IPS-18a (cell line): ENCODE measurements at regions not wholly inside any gene's neighbourhood (a gene's known extent, or its start where the extent isn't known, plus 50 kb on each side); places are given as distances from the start of the nearest gene placed in this dataset.

Experiments
- H3K27ac ChIP-seq: one replicate; pipeline ENCODE4 v1.5.1; 2013; ENCODE audit warnings: low read length
- H3K27me3 ChIP-seq: one replicate; pipeline ENCODE4 v1.6.1; 2013; ENCODE audit warnings: mild to moderate bottlenecking, low read length; ENCODE audit not compliant: control insufficient read depth, insufficient read depth
- H3K36me3 ChIP-seq: one replicate; pipeline ENCODE4 v1.6.1; 2013; ENCODE audit warnings: low read depth, low read length; ENCODE audit not compliant: control insufficient read depth
- H3K4me1 ChIP-seq: one replicate; pipeline ENCODE4 v1.6.1; 2013; ENCODE audit warnings: low read depth, low read length; ENCODE audit not compliant: control insufficient read depth
- H3K4me3 ChIP-seq: one replicate; pipeline ENCODE4 v1.5.1; 2013; ENCODE audit warnings: low read length
- H3K9ac ChIP-seq: one replicate; pipeline ENCODE4 v1.6.1; 2013; ENCODE audit warnings: mild to moderate bottlenecking, low read length, moderate library complexity
- H3K9me3 ChIP-seq: one replicate; pipeline ENCODE4 v1.6.1; 2013; ENCODE audit warnings: low read depth, low read length; ENCODE audit not compliant: control insufficient read depth

DNA sequence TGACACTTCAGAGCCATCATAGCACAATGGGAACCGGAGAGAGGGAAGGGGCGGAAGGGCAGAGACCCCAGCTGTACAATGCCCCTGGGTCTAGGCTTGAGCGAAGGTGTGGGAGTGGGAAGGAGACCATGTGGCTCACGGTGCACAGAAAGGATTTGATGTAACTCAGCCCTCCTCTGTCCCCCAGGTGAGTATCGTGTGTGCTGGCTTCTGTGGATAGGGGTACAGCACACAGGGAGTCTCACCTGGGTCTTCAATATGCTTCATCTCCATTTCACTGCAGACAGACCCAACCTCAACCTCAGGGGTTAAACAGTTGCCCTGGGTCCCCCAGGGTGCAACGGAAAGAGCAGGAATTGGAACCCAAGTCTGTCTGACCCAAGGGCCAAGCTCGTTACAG lies 122.2 kb downstream of the CDH26 start:
- Histone ChIP-seq H3K9ac (no peak overlapping the region), H3K27ac (no peak overlapping the region), H3K4me3 (no peak overlapping the region), H3K9me3 (no peaks in the 10 kb centered on the region), H3K36me3 (no peaks in the 10 kb centered on the region), H3K4me1 (no peaks in the 10 kb centered on the region), H3K27me3 (no peaks in the 10 kb centered on the region)

DNA sequence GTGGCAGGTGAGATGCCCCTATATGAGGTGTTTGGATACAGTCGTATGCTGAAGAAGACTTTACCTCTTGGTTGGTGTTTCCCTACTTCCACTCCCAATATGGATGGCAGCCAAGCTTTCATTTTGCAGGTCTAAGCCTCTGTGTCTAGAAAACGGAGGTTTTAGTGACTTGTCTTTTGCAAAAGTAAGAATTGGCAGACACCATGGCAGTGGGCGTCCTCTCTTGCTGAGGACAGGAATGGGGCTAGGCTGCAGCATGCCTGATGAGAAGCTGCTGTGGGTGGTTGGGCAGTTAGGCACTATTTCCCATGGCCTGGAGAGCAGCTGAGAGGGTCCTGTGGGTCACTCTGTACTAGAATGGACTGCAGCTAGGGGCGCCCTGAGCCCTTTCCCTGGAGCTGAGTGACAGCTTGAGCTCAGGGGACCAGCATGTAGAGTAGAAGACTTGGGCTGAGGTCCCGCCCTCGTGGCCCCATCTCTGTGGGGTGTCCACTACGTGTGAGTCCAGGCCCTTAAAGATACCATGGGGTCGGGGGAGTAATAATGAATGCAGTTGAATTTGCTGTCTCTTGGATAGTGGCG lies 127.4 kb downstream of the CDH26 start:
- H3K27ac ChIP-seq = no peak overlapping the region
- H3K9me3 ChIP-seq = no peaks in the 10 kb centered on the region
- H3K27me3 ChIP-seq = peaks cover 4% of the 10 kb centered on the region
- H3K36me3 ChIP-seq = no peaks in the 10 kb centered on the region
- no peaks in the 10 kb centered on the region for H3K4me1 ChIP-seq
- H3K4me3 ChIP-seq = no peak overlapping the region
- no peak overlapping the region for H3K9ac ChIP-seq

DNA sequence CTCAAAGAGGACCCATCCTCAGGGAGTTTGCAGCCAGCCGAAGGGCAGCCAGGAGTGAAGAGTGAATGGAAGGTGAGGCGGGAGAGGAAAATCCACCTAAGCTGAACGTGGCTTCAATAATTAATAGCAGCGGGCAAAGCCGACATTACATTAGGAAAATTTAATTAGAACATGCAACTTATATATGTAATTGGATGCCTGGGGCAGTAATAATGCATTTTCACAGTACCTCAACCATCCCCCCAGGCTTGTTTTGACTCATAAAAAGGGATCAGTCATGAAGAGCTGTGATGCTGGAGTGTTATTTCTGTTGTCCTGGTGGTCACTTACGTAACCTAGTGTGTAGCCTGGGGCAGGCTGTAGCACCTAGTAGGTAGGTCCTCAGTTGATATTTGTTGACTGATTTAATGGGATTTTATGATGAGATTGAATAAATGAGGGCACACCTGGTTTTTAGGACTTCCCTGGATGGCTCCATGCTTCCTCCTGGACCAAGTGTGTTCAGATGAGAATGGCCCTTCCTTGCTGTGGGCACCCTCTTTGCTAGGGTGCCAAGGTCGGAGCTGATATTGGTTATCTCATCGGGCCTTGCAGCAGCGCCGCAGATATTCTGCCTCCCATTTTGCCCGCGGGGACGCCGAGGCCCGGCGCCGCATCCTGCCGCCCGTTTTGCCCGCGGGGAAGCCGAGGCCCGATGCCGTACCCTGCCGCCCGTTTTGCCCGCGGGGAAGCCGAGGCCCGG lies 128.8 kb downstream of the CDH26 start:
- no peaks in the 10 kb centered on the region for H3K4me1 ChIP-seq
- no peak overlapping the region for H3K27ac ChIP-seq
- no peaks in the 10 kb centered on the region for H3K9me3 ChIP-seq
- H3K27me3 ChIP-seq = peaks cover 6% of the 10 kb centered on the region
- no peak overlapping the region for H3K4me3 ChIP-seq
- H3K36me3 ChIP-seq = no peaks in the 10 kb centered on the region
- no peak overlapping the region for H3K9ac ChIP-seq

DNA sequence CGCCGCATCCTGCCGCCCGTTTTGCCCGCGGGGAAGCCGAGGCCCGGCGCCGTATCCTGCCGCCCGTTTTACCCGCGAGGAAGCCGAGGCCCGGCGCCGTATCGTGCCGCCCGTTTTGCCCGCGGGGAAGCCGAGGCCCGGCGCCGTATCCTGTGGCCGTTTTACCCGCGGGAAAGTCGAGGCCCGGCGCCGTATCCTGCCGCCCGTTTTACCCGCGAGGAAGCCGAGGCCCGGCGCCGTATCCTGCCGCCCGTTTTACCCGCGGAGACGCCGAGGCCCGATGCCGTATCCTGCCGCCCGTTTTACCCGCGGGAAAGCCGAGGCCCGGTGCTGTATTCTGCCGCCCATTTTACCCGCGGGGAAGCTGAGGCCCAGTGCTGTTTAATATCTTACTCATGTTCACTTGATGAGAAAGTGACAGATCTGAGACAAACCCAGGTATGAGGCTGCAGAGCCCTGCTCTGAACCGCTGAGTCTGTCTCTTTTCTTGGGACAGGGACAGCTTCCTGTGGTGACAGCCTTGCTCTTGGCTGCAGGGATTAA lies 129.4 kb downstream of the CDH26 start:
- Histone ChIP-seq H3K4me1 (no peaks in the 10 kb centered on the region), H3K27ac (no peak overlapping the region), H3K4me3 (no peak overlapping the region), H3K9me3 (no peaks in the 10 kb centered on the region), H3K9ac (no peak overlapping the region), H3K27me3 (peaks cover 6% of the 10 kb centered on the region), H3K36me3 (no peaks in the 10 kb centered on the region)

DNA sequence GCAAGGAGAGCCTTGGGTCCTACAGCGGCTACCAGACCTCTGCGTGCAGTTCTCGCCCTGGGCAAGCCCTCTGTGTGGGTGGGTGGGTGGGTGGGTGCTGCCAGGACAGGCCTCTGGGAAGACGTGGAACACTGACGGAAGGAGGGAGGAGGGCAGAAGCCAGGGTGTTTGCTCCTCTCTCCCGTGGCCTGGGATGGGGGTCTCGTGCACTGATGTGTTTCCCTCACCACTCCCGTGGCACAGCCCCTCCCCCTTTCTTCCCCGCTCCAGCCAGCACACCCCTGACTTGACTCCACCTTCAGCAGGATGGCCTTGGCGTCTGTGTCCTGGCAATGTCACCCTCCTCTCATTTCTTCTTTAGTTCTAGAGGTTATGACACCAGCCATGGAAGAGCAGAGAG lies 130.0 kb downstream of the CDH26 start:
- H3K4me3 ChIP-seq = no peak overlapping the region
- H3K27ac ChIP-seq = no peak overlapping the region
- H3K9me3 ChIP-seq = no peaks in the 10 kb centered on the region
- peaks cover 6% of the 10 kb centered on the region for H3K27me3 ChIP-seq
- H3K36me3 ChIP-seq = no peaks in the 10 kb centered on the region
- no peak overlapping the region for H3K9ac ChIP-seq
- H3K4me1 ChIP-seq = no peaks in the 10 kb centered on the region

DNA sequence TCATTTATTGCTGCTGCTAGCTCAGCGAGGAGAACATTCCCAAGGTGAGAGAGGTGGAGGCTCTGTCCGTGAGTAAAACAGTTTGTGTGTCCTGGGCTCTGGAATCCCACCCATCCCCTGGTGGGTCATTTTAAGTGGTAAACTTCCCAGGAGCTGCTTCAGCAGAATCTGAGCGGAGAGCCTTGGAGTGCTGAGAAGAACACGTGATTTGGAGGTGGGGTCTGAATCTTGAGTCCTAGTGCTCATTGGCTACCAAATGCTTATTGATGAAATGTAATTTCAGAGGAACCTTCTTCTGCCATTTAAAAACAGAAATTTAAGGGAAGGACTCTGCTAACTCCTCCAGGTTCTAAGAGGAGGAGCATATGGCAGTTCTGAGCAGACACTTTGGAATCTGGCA lies 132.4 kb downstream of the CDH26 start:
- H3K36me3 ChIP-seq = no peaks in the 10 kb centered on the region
- H3K4me3 ChIP-seq = no peak overlapping the region
- H3K27me3 ChIP-seq = peaks cover 6% of the 10 kb centered on the region
- H3K9me3 ChIP-seq = no peaks in the 10 kb centered on the region
- no peaks in the 10 kb centered on the region for H3K4me1 ChIP-seq
- no peak overlapping the region for H3K9ac ChIP-seq
- H3K27ac ChIP-seq = no peak overlapping the region

DNA sequence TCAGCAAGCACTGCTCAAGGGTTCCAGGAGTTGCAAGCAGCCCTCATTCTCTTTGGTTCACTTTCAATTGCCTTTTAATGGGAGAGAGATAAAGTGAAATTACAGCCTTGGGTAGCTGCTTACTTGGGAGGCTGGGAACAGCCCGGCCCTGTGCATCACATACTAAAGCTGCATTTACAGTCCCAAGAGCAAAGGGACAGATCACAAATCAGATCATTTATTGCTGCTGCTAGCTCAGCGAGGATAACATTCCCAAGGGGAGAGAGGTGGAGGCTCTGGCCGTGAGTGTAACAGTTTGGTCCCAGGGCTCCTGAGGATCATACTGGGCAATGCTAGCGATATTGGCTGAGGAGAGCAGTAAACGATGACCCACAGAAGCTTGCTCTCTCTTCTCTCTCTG lies 133.1 kb downstream of the CDH26 start:
- Histone ChIP-seq H3K9me3 (no peaks in the 10 kb centered on the region), H3K9ac (no peak overlapping the region), H3K36me3 (no peaks in the 10 kb centered on the region), H3K27ac (no peak overlapping the region), H3K27me3 (peaks cover 6% of the 10 kb centered on the region), H3K4me3 (no peak overlapping the region), H3K4me1 (no peaks in the 10 kb centered on the region)

DNA sequence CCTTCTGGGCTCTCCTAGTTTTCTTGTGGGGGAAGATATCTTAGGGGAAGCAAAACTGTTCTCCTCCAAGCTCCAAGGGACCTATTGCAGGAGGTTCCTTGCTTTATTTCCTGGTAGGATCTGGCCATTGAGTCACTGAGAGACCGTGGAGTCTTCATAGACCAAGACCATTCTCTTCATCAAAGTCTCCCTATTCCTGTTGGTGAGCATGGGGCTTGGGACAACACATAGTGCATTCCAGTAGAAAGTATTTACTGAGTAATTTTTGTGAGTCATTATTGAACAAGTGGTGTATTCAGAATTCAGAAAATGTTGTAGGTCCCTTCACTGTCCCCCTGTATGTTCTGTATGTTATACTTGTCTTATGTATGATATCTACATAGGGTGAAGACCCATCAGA lies 133.6 kb downstream of the CDH26 start:
- Histone ChIP-seq H3K9me3 (no peaks in the 10 kb centered on the region), H3K36me3 (no peaks in the 10 kb centered on the region), H3K9ac (no peak overlapping the region), H3K27ac (no peak overlapping the region), H3K27me3 (peaks cover 6% of the 10 kb centered on the region), H3K4me3 (no peak overlapping the region), H3K4me1 (no peaks in the 10 kb centered on the region)

DNA sequence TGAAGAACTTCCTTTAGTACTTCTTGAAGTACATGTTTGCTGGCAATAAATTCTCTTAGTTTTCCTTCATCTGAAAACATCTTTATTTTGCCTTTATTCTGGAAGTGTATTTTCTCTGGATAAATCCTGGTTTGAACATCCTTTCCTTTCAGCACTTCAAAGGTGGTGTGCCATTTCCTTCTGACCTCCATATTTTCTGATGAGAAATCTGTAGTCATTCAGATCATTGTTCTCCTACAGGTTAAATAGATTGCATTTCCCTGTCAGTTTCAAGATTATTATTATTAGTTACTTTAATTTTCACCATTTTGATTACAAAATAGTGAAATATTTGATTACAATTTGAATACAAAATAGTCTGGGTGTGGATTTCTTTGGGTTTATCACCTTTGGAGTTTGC lies 134.5 kb downstream of the CDH26 start:
- Histone ChIP-seq H3K4me3 (no peak overlapping the region), H3K27ac (no peak overlapping the region), H3K36me3 (no peaks in the 10 kb centered on the region), H3K9ac (no peak overlapping the region), H3K9me3 (no peaks in the 10 kb centered on the region), H3K4me1 (no peaks in the 10 kb centered on the region), H3K27me3 (peaks cover 8% of the 10 kb centered on the region)

DNA sequence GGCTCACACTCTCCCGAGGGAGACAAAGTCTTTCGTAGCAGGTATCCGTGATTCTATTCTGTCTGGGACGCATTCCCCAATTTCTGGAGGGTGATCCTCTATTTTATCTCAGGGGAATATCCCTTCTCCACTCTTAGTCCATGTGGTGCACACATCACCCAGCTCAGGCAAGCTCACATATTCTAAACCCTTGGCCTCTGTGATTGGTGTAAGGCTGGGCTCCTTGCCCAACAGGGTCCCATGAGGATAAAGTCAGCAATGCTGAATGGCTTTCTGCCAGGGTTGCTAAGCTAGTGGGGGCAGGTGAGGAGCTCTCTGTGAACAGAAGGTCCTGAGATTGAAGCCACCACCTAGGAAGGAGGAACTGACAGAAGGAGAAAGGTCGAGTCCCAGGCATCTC lies 137.2 kb downstream of the CDH26 start:
- no peaks in the 10 kb centered on the region for H3K36me3 ChIP-seq
- H3K9ac ChIP-seq = no peak overlapping the region
- H3K9me3 ChIP-seq = peaks cover 3% of the 10 kb centered on the region
- H3K27ac ChIP-seq = no peak overlapping the region
- H3K4me3 ChIP-seq = no peak overlapping the region
- H3K4me1 ChIP-seq = no peaks in the 10 kb centered on the region
- peaks cover 10% of the 10 kb centered on the region for H3K27me3 ChIP-seq

DNA sequence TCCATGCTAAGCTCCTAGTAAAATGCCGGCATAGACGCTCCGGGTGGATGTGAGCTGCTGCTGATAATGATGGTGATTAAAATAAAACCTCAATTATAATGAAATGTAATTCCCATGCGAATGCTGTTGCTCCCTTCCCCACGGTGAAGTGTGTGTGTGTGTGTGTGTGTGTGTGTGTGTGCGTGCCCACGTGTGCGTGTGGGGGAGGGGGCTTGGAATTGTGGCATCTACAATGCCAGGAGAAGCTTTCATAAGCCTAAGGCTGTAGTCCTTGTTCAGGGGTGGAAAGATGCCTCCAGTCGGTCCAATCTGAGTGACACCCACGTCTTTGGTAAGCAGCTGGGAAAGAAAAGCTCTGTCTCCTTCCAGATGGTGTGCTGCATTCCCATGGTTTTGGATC lies 137.9 kb downstream of the CDH26 start:
- Histone ChIP-seq H3K27ac (no peak overlapping the region), H3K27me3 (peaks cover 14% of the 10 kb centered on the region), H3K9me3 (peaks cover 3% of the 10 kb centered on the region), H3K4me1 (no peaks in the 10 kb centered on the region), H3K36me3 (no peaks in the 10 kb centered on the region), H3K9ac (no peak overlapping the region), H3K4me3 (no peak overlapping the region)

DNA sequence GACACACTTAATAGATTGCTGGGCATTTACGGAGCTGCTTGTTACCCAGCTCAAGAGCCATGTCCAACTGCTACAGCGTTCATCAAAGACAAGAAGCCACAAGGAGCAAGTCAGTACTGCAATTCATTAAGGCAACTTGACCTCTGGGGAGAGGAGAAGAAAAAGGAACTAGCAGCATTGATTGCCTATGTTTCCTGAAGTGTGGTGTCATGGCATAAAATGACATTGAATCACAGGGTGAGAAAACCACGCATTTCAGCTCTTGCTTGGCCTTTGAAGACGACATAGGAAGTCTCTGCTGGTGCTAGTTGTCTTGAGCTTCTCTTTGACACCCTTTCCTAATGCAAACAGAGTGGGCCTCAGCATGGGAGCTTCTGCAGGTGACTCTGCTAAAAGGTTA lies 139.1 kb downstream of the CDH26 start:
- Histone ChIP-seq H3K9me3 (peaks cover 3% of the 10 kb centered on the region), H3K36me3 (no peaks in the 10 kb centered on the region), H3K27me3 (peaks cover 25% of the 10 kb centered on the region), H3K4me3 (no peak overlapping the region), H3K4me1 (no peaks in the 10 kb centered on the region), H3K27ac (no peak overlapping the region), H3K9ac (no peak overlapping the region)
